NCI-H187 treated with DMSO at 0.1 percent for 48 hours (cell line): ENCODE measurements at regions not wholly inside any gene's neighbourhood (a gene's known extent, or its start where the extent isn't known, plus 50 kb on each side); places are given as distances from the start of the nearest gene placed in this dataset.
"Not testable (repeated sequence)": the region's sequence is repeated elsewhere in the genome, so short reads cannot be mapped to it uniquely, and the experiment has no call there.

Experiments used
- DNase-seq: peaks from one replicate; lab custom pipeline; 2025; lab: John Stamatoyannopoulos, UW

DNA sequence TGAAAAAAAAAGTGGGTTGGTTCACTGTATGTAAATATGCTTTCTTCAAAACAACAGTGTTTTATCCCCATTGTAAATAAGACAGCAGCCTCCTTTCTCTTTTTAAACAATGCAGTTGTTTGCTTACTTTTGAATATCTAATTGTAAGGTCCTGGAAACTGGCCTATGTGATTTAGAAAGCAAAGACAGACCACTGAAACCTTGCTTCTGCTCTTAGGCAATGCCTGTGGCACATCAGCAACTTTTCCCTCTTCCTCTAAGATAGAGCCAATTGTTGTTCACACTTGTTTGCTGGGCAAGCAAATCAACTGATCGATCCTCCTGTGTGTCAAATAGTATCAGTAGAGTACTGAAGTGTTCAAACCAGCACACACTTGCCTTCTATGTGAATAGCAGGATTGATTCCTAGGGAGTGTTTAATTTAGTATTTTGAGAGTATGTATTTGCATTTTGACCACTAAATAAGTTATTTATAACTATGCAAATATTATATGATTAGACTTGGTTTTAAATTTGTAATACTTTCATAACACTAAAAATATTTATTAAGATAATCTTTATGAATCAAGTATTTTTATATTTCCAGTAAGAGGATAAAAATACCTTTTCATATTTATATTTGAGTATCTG lies 55.4 kb upstream of the GRPR start:
- no peak for DNase-seq

DNA sequence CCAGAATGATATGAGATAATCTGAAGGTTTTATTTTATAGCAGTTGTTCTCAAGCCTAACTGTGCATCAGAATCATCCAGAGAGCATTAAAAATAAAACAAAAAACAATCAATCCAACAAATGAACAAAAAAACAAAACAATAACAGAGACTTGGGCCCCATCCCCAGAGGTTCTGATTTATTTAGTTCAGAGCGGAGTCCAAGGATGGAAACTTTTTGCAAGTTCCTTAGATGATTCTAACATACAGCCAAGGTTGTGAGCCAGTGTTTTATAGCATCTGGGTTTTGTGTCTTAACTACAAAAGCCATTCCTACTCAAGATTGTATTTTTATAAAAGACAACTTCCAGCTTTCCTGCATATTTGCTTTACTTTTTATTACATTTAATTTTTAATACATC lies 59.4 kb upstream of the GRPR start:
- DNase-seq, result no peak

DNA sequence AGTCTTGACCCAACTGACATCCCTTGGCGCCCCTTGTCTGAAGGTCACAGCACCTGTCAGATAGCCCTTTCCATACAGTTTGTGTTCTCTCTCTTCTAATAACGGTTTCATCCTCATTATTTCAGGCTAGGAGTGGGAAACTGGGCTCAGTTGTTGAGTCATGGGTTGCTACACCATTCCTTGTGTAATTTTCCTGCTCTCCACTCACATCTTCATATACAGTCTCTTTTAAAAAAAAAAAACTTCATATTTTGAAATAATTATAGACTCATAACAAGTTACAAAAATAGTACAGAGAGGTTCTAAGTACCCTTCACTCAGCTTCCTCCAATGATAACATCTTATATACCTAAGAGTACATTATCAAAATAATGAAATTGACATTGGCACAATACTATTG lies 60.2 kb upstream of the GRPR start:
- DNase-seq, result no peak

DNA sequence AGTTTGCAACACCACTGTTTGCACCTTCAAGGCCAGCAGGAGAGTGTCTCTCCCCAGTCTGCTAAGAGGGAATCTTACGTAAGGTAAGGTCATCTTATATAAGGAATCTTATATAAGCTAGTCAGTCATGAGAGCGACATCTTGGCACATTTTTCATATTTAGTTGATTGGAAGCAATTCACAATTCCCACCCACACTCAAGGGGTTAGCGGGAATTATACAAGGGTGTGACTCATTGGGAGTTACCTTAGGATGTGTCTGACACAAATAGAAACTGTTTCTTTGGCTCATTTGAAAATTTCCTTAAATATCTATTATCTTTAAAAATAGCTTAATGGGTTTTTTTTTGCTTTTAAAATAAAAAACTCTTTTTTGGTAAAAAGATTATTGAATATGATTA lies 62.1 kb upstream of the GRPR start:
- DNase-seq, result no peak

DNA sequence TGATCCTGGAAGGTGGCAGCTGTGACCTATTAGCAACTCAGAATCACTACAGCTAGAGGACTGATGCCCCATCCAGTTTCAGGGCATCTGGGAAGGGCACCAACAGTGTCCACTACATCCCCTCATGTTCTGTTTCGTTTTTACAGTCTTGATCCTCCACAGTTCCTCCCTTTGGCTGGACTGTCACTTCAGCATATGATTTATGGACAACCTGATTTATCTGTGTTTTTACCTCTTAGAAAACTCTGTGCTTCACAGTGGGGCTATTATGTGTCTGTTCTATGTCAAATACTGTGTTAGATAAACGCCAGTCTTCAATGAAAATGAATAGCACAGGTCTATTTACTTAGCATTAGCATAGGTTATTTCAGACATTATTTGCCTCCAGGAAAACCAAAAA lies 63.1 kb upstream of the GRPR start:
- DNase-seq, result no peak

DNA sequence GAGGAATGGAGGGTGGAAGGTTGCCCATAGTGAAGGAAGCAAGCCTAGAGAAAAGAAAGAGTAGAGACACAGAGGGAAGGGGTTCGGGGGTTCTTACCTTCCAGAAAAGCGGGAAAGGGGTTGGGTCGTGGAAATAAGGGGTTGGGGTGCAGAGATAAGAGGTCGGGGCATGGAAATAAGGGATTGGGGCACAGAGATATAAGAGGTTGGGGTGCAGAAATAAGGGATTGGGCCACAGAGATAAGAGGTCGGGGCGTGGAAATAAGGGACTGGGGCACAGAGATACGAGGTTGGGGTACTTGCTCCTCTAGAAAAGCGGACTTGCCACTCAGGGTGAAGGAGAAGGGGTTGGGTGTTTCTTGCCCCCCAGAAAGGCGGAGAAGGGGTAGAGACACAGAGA lies 74.2 kb upstream of the GRPR start:
- not testable (repeated sequence) for DNase-seq

DNA sequence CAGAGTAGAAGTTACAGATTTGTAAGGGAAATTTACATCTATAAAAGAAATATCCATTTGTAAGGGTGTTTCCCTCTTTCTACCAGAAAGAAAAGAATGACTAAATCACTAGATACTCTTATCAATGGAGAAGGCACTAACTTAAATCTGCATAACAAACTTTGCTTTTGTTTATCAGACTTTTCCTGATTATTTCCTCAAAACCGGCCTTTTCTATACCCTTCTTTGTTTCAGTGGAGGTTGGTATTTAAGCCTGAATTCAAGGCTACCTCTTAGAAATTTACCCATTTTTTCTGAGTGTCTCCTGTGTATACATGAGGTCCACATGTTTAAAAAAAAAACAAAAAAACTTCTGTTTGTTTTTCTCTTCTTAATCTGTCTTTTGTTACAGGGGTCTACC lies 80.4 kb upstream of the GRPR start:
- DNase-seq, result no peak

DNA sequence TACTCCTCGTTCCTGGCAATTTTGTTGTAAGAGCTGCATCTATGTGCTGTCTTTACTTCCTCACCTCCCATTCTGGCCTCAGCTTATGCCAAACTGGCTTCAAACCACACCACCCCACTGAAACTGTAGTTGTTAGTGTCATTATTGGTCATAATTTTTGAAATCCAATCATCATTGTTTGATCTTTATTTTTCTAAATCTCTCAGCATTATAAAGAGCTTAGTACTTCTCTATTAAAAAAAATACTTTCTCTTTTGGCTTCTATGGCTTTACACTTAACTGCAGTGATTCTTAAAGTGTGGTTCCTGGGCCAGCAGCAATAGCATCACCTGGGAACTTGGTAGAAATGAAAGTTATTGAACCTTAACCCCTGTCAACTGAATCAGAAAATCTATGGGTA lies 83.5 kb upstream of the GRPR start:
- DNase-seq, result no peak

DNA sequence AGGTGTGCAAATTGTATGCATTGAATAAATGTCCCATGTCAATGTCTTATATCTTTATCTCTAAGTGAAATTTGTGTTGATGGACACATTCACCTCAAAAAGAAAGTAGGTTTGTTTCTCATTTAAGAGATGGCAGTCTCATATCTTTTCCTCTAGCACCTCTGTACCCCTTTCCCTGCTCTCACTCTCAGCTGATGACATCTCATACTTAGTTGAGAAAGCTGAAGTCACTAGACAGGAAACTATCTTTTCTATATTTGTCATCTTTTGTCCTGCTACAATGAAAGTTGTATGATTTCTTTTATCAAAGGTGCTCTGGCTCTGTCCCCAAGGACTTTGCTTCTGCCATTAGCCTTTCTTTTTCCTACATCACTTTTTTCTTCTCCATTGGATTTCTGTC lies 84.0 kb upstream of the GRPR start:
- DNase-seq, result no peak

DNA sequence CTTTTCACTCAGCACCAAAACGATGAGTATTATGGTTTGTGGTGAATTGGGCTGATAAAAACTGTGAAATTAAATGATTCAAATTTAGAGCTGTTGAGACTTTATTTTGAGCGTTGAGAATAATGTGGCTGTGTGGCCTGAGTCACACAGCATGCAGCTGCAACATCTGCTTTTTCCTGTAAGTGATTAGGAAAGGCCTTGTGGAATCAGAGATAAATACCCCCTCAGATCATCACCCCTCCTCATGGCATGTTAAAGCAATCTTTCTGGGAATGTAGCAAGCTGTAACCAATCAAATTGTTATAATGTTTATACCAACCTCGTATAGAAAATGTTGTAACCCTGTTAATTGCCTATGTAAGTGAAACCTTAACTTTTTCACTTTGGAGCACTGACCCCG lies 90.0 kb upstream of the GRPR start:
- DNase-seq, result no peak

DNA sequence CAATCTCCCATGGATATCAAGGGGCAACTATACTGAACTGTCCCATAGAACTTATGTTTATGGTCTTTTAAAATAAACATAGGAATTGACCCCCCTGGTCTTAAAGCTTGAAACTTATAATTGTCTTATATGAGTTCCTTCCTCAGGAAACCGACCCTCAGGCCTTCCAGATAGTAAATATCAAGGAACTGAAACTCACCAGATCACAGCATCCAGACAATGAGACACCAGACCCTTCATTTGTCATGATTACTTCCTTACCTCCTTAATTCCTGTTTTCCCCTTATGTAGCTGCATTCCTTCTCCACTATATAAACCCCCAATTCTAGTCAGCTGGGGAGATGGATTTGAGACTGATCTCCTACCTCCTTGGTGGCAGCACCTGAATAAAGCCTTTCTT lies 94.8 kb upstream of the GRPR start:
- DNase-seq, result no peak

DNA sequence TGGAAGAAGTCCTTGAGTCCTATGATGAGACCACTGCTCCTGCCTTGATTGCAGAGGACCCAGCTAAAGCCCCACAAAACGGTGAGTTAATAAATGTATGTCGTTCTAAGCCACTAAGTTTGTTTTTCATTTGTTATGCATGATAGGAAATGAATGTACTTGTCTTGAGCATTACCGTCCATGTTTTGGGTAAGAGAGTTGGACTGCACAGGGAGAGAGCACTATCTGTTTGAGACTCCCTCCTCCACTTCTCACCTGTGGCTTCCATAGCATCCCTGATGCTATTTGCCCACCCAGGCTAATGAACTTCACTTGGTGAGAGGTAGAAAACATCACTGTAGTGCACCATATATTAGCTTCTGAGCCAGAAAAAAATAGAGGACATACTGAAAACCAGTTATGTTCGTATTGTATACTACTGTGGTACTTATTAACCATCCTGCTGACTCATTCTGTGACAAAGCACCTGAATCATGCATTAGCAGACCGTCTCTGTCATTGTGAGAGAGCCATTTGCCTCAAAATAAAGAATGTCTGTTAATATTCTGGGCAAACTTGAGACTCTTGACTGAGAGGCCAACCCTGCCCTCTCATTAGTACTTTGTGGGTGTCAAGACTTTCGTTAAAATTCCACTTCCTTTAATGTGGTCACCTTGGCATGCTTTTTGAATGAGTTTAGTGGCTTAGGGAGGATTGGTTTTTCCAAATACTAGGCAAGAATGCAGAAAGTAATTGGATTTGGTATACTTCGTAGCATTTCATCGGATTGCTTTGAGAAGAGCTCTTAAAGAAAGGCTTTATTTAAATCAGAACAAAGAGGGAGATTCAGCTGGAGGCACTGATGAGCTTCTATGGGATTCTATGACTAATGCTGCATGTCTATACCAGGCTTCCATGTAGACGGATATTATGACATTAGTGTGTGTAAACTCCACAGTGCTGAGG lies 99.3 kb upstream of the GRPR start:
- DNase-seq, result no peak

DNA sequence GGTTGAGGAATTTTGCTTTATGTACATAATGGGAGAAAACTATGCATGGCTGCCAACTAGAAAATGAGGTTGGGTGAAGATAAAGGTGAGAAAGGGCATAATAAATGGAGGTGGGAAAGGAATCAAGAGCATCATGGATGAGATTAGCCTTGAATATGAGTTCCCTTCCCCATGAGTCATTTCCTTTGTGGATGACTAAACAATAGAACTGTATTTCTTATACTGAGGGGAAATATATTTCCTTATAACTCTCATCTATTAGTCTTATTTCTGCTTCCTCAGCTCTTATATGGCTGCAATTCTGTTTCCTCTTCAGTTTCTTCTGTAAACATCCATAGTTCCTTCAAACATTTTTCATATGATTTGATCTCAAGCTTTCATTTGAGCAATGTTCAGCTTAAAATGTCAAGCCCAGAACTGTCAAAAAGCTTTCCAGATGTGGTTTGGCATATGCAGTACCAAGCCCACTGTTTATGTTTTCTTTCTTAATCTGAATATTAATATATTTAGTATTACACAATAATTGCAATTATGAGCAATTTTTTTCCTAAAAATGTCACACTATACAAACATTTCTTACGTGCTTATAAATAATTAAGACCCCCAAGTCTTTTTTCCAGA lies 100.7 kb upstream of the GRPR start:
- no peak for DNase-seq

DNA sequence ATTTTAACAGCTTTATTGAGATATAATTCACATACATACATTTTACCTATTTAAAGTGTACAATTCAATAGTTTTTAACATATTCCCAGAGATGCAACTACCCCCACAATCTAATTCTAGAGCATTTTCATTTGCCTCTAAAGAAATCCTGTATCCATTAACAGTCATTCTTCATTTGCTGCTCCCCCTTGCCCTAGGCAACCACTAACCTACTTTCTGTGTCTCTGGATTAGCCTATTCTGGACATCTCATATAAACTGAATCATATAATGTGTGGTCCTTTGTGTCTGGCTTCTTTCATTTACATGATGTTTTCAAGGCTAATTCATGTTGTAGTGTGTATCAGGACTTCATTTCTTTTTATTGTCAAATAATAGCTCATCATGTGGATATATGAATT lies 105.1 kb upstream of the GRPR start:
- DNase-seq, result no peak

DNA sequence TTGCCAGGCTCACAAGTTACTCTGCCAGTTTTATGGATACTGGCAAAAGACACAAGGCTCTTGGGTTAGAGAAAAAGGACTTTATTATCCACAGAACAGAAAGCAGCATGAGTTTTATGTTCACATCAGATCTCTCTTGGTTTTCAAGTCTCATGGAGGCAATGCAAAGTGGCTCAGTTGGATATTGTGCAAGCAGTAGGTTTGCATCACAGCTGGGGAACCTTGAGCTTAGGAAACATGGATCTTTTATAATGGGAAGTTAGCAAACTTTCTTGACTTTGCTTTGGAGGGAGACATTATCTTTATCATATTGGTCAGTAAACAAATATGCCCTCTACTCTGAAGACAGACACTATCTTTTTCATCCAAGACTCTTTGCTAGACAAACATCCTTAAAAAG lies 109.2 kb upstream of the GRPR start:
- no peak for DNase-seq

DNA sequence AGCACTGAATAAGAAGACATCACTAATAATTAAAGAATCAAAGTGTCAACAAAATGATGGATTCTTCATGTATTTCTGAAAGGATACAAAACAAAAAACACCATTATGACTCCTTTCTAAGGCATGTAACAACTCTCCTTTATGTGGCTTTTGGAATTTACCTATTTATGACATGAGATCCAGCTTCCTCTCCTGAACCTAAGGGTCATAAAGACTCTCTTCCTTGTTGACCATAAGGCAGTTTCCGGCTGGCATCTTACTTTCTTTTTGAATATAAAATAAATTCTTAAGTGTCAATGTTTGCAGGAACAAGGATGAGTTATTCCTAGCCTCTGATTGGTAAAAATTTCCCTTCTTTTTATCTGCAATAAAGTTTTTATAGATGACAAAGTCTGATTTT lies 111.1 kb upstream of the GRPR start:
- DNase-seq, result no peak

DNA sequence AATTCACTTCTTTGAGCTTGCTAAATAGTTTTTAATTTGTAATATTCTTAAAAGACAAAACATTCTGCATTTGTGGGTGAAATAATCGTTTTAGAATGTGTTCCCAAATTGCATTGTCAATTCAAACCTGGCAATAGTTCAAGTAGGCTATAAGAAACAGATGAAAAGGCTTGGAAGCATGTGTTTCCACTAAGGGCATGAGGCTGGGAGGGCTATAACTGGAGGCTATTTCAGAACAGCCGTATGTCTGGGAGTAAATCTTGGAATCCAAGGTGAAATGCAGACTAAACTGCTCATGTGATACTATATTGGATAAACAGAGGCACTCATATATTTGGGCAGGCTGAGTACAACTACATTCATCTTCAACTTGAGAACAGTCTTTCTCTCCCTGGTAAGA lies 117.4 kb upstream of the GRPR start:
- no peak for DNase-seq

DNA sequence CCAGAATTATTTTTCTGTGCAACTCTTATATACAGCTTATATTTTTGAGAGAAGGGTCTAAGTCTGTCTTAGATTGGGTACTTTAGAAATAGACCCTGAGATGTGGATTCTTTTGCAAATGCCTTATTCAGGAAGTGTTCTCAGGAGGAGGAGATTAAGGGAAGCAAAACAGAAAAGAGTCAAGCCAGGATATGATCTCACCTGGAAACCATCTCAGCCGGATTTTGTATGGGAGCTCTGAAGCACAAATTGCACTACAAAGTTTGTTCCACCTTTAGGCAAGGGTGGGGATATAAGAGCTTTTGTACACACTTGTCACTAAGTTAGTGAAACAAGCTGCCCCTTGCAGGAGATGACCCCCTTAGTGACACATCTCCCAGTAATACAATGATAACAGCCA lies 121.2 kb upstream of the GRPR start:
- DNase-seq, result no peak

DNA sequence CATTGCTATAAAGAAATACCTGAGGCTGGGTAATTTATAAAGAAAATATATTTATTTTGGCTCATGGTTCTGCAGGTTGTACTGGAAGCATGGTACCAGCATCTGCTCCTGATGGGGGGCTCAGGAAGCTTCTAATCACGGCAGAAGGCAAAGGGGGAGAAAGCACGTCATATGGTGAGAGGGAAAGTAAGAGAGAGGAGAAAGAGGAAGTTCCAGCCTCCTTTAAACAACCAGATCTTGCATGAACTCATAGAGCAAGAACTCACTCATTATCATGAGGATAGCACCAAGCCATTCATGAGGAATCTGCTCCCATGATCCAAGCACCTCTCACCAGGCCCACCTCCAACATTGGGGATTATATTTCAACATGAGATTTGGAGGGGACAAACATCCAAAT lies 125.0 kb upstream of the GRPR start:
- no peak for DNase-seq

DNA sequence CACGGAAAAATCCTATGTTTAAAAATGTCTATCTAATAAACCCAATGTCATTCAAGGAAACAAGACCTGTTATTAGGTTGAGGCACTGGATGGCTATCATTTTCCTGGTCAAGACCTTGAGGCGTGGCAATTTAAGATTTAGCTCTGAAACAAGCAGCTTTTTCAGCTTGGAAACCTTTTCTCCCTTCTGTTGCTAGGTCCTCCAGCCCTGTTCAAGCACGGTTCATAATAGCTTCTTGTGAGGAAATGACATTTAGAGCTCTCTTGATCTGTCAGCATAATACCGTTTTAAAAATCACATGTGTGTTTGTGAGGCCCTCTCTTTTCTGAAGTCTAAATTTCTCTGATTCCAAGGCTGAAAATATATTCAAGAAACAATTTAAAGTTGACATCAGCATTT lies 133.6 kb upstream of the GRPR start:
- no peak for DNase-seq

DNA sequence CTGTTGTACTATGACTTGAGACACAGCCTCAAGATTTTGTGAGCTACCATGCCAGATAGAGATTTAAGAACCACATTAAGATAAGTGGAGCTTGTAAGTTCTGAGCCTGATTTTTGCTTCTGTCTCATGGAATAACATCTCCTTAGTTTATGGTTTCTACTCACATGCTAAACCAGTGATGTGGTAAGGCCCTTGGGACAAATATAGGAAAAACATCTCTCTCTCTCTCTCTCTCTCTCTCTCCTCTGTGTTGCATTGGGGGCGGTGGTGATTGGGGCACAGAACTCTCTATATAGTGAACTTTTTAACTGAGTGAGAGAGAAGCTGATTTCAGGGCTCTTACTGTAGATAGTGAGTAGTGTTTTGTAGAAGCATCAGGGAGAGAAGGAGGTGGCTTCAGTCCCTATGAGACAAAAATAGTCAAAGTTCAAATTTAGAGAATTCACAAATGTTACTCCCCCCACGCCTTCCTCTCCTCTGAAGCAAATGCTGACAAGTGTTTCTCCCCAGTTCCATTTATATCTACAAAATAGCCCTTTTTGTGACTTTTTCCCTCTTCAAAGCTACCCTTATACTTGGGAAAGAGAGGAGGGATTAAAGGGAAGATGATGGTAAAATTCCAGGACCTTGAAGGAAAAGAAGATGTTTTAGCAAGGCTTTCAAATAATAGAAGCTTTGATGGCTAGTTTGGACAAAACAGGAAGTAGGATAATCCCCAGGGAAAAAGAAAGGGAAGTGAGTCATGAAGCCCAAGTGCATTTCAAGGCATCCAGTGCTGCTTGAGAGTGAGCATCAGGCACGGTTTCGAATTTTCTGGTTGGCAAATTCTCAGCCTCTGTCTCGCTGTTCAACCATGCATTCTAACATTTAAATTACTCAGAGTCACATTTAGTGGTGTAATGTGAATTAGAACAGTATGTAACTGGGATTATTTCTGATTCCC lies 134.3 kb upstream of the AP1S2 start:
- DNase-seq, result no peak

DNA sequence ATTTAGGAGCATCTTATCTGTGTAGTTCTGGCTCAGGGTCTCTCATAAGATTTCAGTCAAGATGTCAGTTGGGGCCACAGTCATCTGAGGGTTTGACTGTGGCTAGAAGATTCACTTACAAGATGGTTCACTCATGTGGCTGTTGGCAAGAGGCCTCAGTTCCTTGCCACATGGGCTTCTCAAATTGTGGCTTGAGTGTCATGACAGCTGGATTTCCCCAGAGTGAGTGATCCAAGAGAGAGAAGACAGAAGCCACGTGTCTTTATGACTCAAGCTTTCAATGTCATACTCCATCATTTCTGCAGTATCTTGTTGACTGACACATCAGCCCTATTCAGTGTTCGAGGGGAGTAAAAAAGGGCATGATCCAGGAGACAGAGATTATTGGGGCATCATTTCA lies 131.3 kb upstream of the AP1S2 start:
- DNase-seq, result no peak
